AG09319 (cell line): ENCODE measurements at regions not wholly inside any gene's neighbourhood (a gene's known extent, or its start where the extent isn't known, plus 50 kb on each side); places are given as distances from the start of the nearest gene placed in this dataset.

Experiments
- DNase-seq: peaks from one replicate; pipeline ENCODE4 v3.0.0-alpha.2; 2010; ENCODE audit warnings: low read depth; ENCODE audit errors: extremely low read depth
- CTCF ChIP-seq: IDR thresholded peaks from 2 replicates; pipeline ENCODE4 v1.5.1; 2011; ENCODE audit warnings: low read depth, mild to moderate bottlenecking, inconsistent platforms, low read length, moderate library complexity

- no peak for TF ChIP-seq CTCF
- no peak for DNase-seq
Measured at GRCh38 chr1:78250201-78250600, 204.4 kb downstream of the GIPC2 start.

- no peak for DNase-seq
- no peak for TF ChIP-seq CTCF
Measured at GRCh38 chr1:78254517-78254916, 208.8 kb downstream of the GIPC2 start.

GRCh38 chr1:78255383-78255782 lies 209.6 kb downstream of the GIPC2 start:
- DNase-seq = no peak
- no peak for TF ChIP-seq CTCF

- DNase-seq = no peak
- TF ChIP-seq CTCF = no peak
Measured at GRCh38 chr1:78255846-78256245, 210.1 kb downstream of the GIPC2 start.

GRCh38 chr1:78263459-78263858 lies 217.7 kb downstream of the GIPC2 start:
- TF ChIP-seq CTCF = no peak
- no peak for DNase-seq

- no peak for DNase-seq
- TF ChIP-seq CTCF = no peak
Measured at GRCh38 chr1:78263946-78264345, 218.2 kb downstream of the GIPC2 start.

- no peak for TF ChIP-seq CTCF
Measured at GRCh38 chr1:78267513-78268218, 221.9 kb downstream of the GIPC2 start.

More at GRCh38 chr1:78267513-78268218, 221.9 kb downstream of the GIPC2 start:
- no peak for DNase-seq
